Mesendoderm (in vitro differentiated cells): ENCODE measurements at regions not wholly inside any gene's neighbourhood (a gene's known extent, or its start where the extent isn't known, plus 50 kb on each side); places are given as distances from the start of the nearest gene placed in this dataset.

Source experiments
- DNase-seq: peaks from one replicate; pipeline ENCODE4 v3.0.0; 2013
- H2AK5ac ChIP-seq: 2 replicates; pipeline ENCODE4 v1.6.1; 2013; ENCODE audit warnings: low read length, inconsistent platforms
- H2BK120ac ChIP-seq: 2 replicates; pipeline ENCODE4 v1.6.1; 2013; ENCODE audit warnings: low read depth, mild to moderate bottlenecking, low read length, moderate library complexity, mixed read lengths
- H2BK15ac ChIP-seq: replicated peaks from 2 replicates; pipeline ENCODE4 v1.6.1; 2013; ENCODE audit warnings: low read depth, mild to moderate bottlenecking, moderate library complexity
- H2BK5ac ChIP-seq: 2 replicates; pipeline ENCODE4 v1.6.1; 2013; ENCODE audit warnings: low read length, inconsistent platforms
- H3K18ac ChIP-seq: 2 replicates; pipeline ENCODE4 v1.6.1; 2013; ENCODE audit warnings: mild to moderate bottlenecking, low read length, mixed read lengths
- H3K23ac ChIP-seq: one replicate; pipeline ENCODE4 v1.6.1; 2013; ENCODE audit warnings: low read length
- H3K27ac ChIP-seq: 2 replicates; pipeline ENCODE4 v1.5.1; 2013; ENCODE audit warnings: low read depth, mild to moderate bottlenecking, inconsistent platforms, low read length, moderate library complexity
- H3K27me3 ChIP-seq: 2 replicates; pipeline ENCODE4 v1.6.1; 2013; ENCODE audit warnings: low read length, control low read depth, mild to moderate bottlenecking, inconsistent platforms; ENCODE audit not compliant: insufficient read depth, poor library complexity
- H3K36me3 ChIP-seq: 2 replicates; pipeline ENCODE4 v1.6.1; 2013; ENCODE audit warnings: low read length, inconsistent platforms; ENCODE audit not compliant: control insufficient read depth, insufficient read depth
- H3K4ac ChIP-seq: one replicate; pipeline ENCODE4 v1.6.1; 2013; ENCODE audit warnings: low read depth, mild to moderate bottlenecking, low read length, moderate library complexity
- H3K4me1 ChIP-seq: 2 replicates; pipeline ENCODE4 v1.6.1; 2013; ENCODE audit warnings: low read depth, low read length, inconsistent platforms; ENCODE audit not compliant: control insufficient read depth
- H3K4me2 ChIP-seq: 2 replicates; pipeline ENCODE4 v1.6.1; 2013; ENCODE audit warnings: low read length
- H3K4me3 ChIP-seq: 2 replicates; pipeline ENCODE4 v1.5.1; 2013; ENCODE audit warnings: mild to moderate bottlenecking, low read length
- H3K56ac ChIP-seq: one replicate; pipeline ENCODE4 v1.6.1; 2013; ENCODE audit warnings: low read length
- H3K79me1 ChIP-seq: 2 replicates; pipeline ENCODE4 v1.6.1; 2013; ENCODE audit warnings: low read length, inconsistent platforms
- H3K79me2 ChIP-seq: 2 replicates; pipeline ENCODE4 v1.6.1; 2013; ENCODE audit warnings: mild to moderate bottlenecking, low read length; ENCODE audit not compliant: control insufficient read depth, insufficient read depth
- H3K9ac ChIP-seq: 2 replicates; pipeline ENCODE4 v1.6.1; 2013; ENCODE audit warnings: low read length, inconsistent platforms
- H4K5ac ChIP-seq: one replicate; pipeline ENCODE4 v1.6.1; 2013; ENCODE audit warnings: low read length
- H4K8ac ChIP-seq: one replicate; pipeline ENCODE4 v1.6.1; 2013; ENCODE audit warnings: low read depth, mild to moderate bottlenecking, control low read depth, low read length, moderate library complexity
- WGBS: extraction: QIAGEN DNeasy Blood & Tissue Kit; methylation state at CpG from one replicate; pipeline ENCODE4 v1.1.7; 2013; ENCODE audit warnings: low lambda C conversion rate, missing lambda C conversion rate; ENCODE audit not compliant: insufficient coverage; ENCODE audit errors: extremely low coverage; 5-methylcytosine and 5-hydroxymethylcytosine counted together

- WGBS, result no CpG with 5 or more reads among the region's 10 CpGs
- H2BK15ac ChIP-seq, result no peak overlapping the region
- H3K56ac ChIP-seq, result no peak overlapping the region
- H2BK120ac ChIP-seq, result no peak overlapping the region
- no peak overlapping the region for H3K4ac ChIP-seq
- no peak overlapping the region for H3K27ac ChIP-seq
- H3K4me3 ChIP-seq, result no peak overlapping the region
- H4K5ac ChIP-seq, result no peak overlapping the region
- no peak overlapping the region for H4K8ac ChIP-seq
- H3K79me1 ChIP-seq, result no peaks in the 10 kb centered on the region
- H3K27me3 ChIP-seq, result no peaks in the 10 kb centered on the region
- no peak for DNase-seq
- H2BK5ac ChIP-seq, result no peak overlapping the region
- H3K9ac ChIP-seq, result no peak overlapping the region
- no peaks in the 10 kb centered on the region for H3K36me3 ChIP-seq
- H3K18ac ChIP-seq, result no peak overlapping the region
- no peaks in the 10 kb centered on the region for H3K79me2 ChIP-seq
- H3K23ac ChIP-seq, result no peak overlapping the region
- no peak overlapping the region for H2AK5ac ChIP-seq
- peaks cover 3% of the 10 kb centered on the region for H3K4me1 ChIP-seq
- no peak overlapping the region for H3K4me2 ChIP-seq
Observed at GRCh38 chr9:90423661-90424193, 218.9 kb downstream of the DIRAS2 start.

GRCh38 chr9:90428517-90428916 is 214.1 kb downstream of the DIRAS2 start:
- Histone ChIP-seq H2BK5ac (no peak overlapping the region), H3K56ac (no peak overlapping the region), H2BK120ac (no peak overlapping the region), H3K18ac (no peak overlapping the region), H3K79me1 (no peaks in the 10 kb centered on the region), H3K27me3 (no peaks in the 10 kb centered on the region), H3K36me3 (no peaks in the 10 kb centered on the region), H3K23ac (no peak overlapping the region), H4K8ac (no peak overlapping the region), H3K9ac (no peak overlapping the region), H3K4me1 (peaks cover 3% of the 10 kb centered on the region), H3K4ac (no peak overlapping the region), H2BK15ac (no peak overlapping the region), H3K4me2 (no peak overlapping the region), H2AK5ac (no peak overlapping the region), H3K4me3 (no peak overlapping the region), H3K27ac (no peak overlapping the region), H3K79me2 (no peaks in the 10 kb centered on the region), H4K5ac (no peak overlapping the region)
- WGBS, result no CpG with 5 or more reads among the region's 10 CpGs
- no peak for DNase-seq

GRCh38 chr9:90432951-90433350 is 209.7 kb downstream of the DIRAS2 start:
- peak overlapping the region; percentile 14 for H3K27ac ChIP-seq
- peak overlapping the region; percentile 51 for H2BK5ac ChIP-seq
- H4K8ac ChIP-seq, result no peak overlapping the region
- H3K4me1 ChIP-seq, result peaks cover 6% of the 10 kb centered on the region
- WGBS, result no CpG with 5 or more reads among the region's 8 CpGs
- peak overlapping the region; percentile 85 for H2AK5ac ChIP-seq
- no peak overlapping the region for H3K4ac ChIP-seq
- H4K5ac ChIP-seq, result no peak overlapping the region
- no peaks in the 10 kb centered on the region for H3K79me2 ChIP-seq
- H2BK15ac ChIP-seq, result no peak overlapping the region
- peak overlapping the region; percentile 23 for H3K9ac ChIP-seq
- no peaks in the 10 kb centered on the region for H3K79me1 ChIP-seq
- peak overlapping the region; percentile 12 for H3K4me2 ChIP-seq
- H3K18ac ChIP-seq, result no peak overlapping the region
- peak overlapping the region; percentile 39 for H2BK120ac ChIP-seq
- H3K4me3 ChIP-seq, result no peak overlapping the region
- peak overlapping the region; percentile 61 for H3K56ac ChIP-seq
- no peak for DNase-seq
- H3K23ac ChIP-seq, result no peak overlapping the region
- H3K27me3 ChIP-seq, result no peaks in the 10 kb centered on the region
- no peaks in the 10 kb centered on the region for H3K36me3 ChIP-seq

GRCh38 chr9:90433398-90433941 is 209.2 kb downstream of the DIRAS2 start:
- Histone ChIP-seq H3K36me3 (no peaks in the 10 kb centered on the region), H4K8ac (no peak overlapping the region), H3K56ac (peak overlapping the region; percentile 61), H3K4ac (no peak overlapping the region), H2AK5ac (no peak overlapping the region), H3K4me1 (peaks cover 6% of the 10 kb centered on the region), H3K18ac (no peak overlapping the region), H3K79me1 (no peaks in the 10 kb centered on the region), H3K4me2 (peak overlapping the region; percentile 12), H3K4me3 (no peak overlapping the region), H3K27ac (peak overlapping the region; percentile 14), H2BK15ac (no peak overlapping the region), H2BK120ac (no peak overlapping the region), H3K27me3 (no peaks in the 10 kb centered on the region), H4K5ac (no peak overlapping the region), H2BK5ac (peak overlapping the region; percentile 51), H3K9ac (peak overlapping the region; percentile 23), H3K79me2 (no peaks in the 10 kb centered on the region), H3K23ac (no peak overlapping the region)
- WGBS, result no CpG with 5 or more reads among the region's 17 CpGs
- peak; percentile 98 for DNase-seq

GRCh38 chr9:90441814-90442213 is 200.8 kb downstream of the DIRAS2 start:
- Histone ChIP-seq H3K4me2 (no peak overlapping the region), H3K27me3 (no peaks in the 10 kb centered on the region), H2BK15ac (no peak overlapping the region), H3K23ac (no peak overlapping the region), H3K56ac (no peak overlapping the region), H3K27ac (no peak overlapping the region), H3K4ac (no peak overlapping the region), H2BK120ac (no peak overlapping the region), H3K18ac (no peak overlapping the region), H3K79me1 (no peaks in the 10 kb centered on the region), H2BK5ac (no peak overlapping the region), H3K79me2 (no peaks in the 10 kb centered on the region), H3K4me3 (no peak overlapping the region), H4K5ac (no peak overlapping the region), H3K9ac (no peak overlapping the region), H4K8ac (no peak overlapping the region), H3K4me1 (peaks cover 13% of the 10 kb centered on the region), H3K36me3 (no peaks in the 10 kb centered on the region), H2AK5ac (no peak overlapping the region)
- WGBS, result no CpG with 5 or more reads among the region's 4 CpGs
- no peak for DNase-seq

- Histone ChIP-seq H3K36me3 (no peaks in the 10 kb centered on the region), H3K27ac (no peak overlapping the region), H3K18ac (no peak overlapping the region), H2AK5ac (no peak overlapping the region), H3K23ac (no peak overlapping the region), H3K79me1 (no peaks in the 10 kb centered on the region), H3K4ac (no peak overlapping the region), H3K79me2 (no peaks in the 10 kb centered on the region), H3K4me1 (peaks cover 13% of the 10 kb centered on the region), H3K9ac (no peak overlapping the region), H4K8ac (no peak overlapping the region), H4K5ac (no peak overlapping the region), H2BK120ac (no peak overlapping the region), H2BK5ac (no peak overlapping the region), H3K27me3 (no peaks in the 10 kb centered on the region), H3K56ac (no peak overlapping the region), H3K4me2 (no peak overlapping the region), H3K4me3 (no peak overlapping the region), H2BK15ac (no peak overlapping the region)
- peak; percentile 47 for DNase-seq
- no CpG with 5 or more reads among the region's 5 CpGs for WGBS
Observed at GRCh38 chr9:90442723-90443122, 199.9 kb downstream of the DIRAS2 start.
